ENCODE measurements at regions not wholly inside any gene's neighbourhood (a gene's known extent, or its start where the extent isn't known, plus 50 kb on each side); places are given as distances from the start of the nearest gene placed in this dataset.

GRCh38 chr10:117685431-117685830, 142.9 kb downstream of the EMX2 start:
- no peak for TF ChIP-seq CTCF (conservative IDR thresholded peaks at IDR 0.05)
- Mint-ChIP-seq H3K36me3 (no peaks in the 10 kb centered on the region), H3K4me1 (ENCODE audit: unreplicated experiment) (peaks cover 7% of the 10 kb centered on the region), H3K27me3 (peaks cover 38% of the 10 kb centered on the region), H3K4me3 (no peak overlapping the region), H3K27ac (no peak overlapping the region), H3K9me3 (no peaks in the 10 kb centered on the region)
- no peak for DNase-seq (ENCODE audit: extremely low spot score, unreplicated experiment)

- Mint-ChIP-seq H3K27me3 (peaks cover 41% of the 10 kb centered on the region), H3K4me3 (no peak overlapping the region)
These were observed 144.1 kb downstream of the EMX2 start for GRCh38 chr10:117686606-117687005.

GRCh38 chr10:117688358-117688757, 145.8 kb downstream of the EMX2 start:
- Mint-ChIP-seq H3K27ac (no peak overlapping the region), H3K4me1 (ENCODE audit: unreplicated experiment) (peaks cover 7% of the 10 kb centered on the region), H3K36me3 (no peaks in the 10 kb centered on the region), H3K4me3 (no peak overlapping the region), H3K27me3 (peaks cover 52% of the 10 kb centered on the region), H3K9me3 (peaks cover 7% of the 10 kb centered on the region)
- no peak for DNase-seq (ENCODE audit: extremely low spot score, unreplicated experiment)
- TF ChIP-seq CTCF (conservative IDR thresholded peaks at IDR 0.05): no peak

More at GRCh38 chr10:117686606-117687005, 144.1 kb downstream of the EMX2 start:
- DNase-seq (ENCODE audit: extremely low spot score, unreplicated experiment): no peak
- no peak for TF ChIP-seq CTCF (conservative IDR thresholded peaks at IDR 0.05)
- no peaks in the 10 kb centered on the region for H3K36me3 Mint-ChIP-seq
- no peaks in the 10 kb centered on the region for H3K9me3 Mint-ChIP-seq
- peaks cover 7% of the 10 kb centered on the region for H3K4me1 Mint-ChIP-seq (ENCODE audit: unreplicated experiment)
- H3K27ac Mint-ChIP-seq: no peak overlapping the region

GRCh38 chr10:117689566-117689965, 147.0 kb downstream of the EMX2 start:
- no peak for DNase-seq (ENCODE audit: extremely low spot score, unreplicated experiment)
- Mint-ChIP-seq H3K9me3 (peaks cover 7% of the 10 kb centered on the region), H3K27me3 (peaks cover 54% of the 10 kb centered on the region)

GRCh38 chr10:117690359-117690758, 147.8 kb downstream of the EMX2 start:
- Mint-ChIP-seq H3K4me3 (no peak overlapping the region), H3K36me3 (no peaks in the 10 kb centered on the region), H3K27ac (no peak overlapping the region), H3K9me3 (peaks cover 7% of the 10 kb centered on the region), H3K4me1 (ENCODE audit: unreplicated experiment) (peaks cover 7% of the 10 kb centered on the region), H3K27me3 (peaks cover 53% of the 10 kb centered on the region)
- no peak for DNase-seq (ENCODE audit: extremely low spot score, unreplicated experiment)
- no peak for TF ChIP-seq CTCF (conservative IDR thresholded peaks at IDR 0.05)

More at GRCh38 chr10:117689566-117689965, 147.0 kb downstream of the EMX2 start:
- Mint-ChIP-seq H3K4me1 (ENCODE audit: unreplicated experiment) (peaks cover 7% of the 10 kb centered on the region), H3K36me3 (no peaks in the 10 kb centered on the region), H3K27ac (no peak overlapping the region), H3K4me3 (no peak overlapping the region)
- TF ChIP-seq CTCF (conservative IDR thresholded peaks at IDR 0.05): no peak

- Mint-ChIP-seq H3K4me1 (ENCODE audit: unreplicated experiment) (peaks cover 7% of the 10 kb centered on the region), H3K27ac (no peak overlapping the region), H3K9me3 (peaks cover 7% of the 10 kb centered on the region), H3K4me3 (no peak overlapping the region), H3K36me3 (no peaks in the 10 kb centered on the region), H3K27me3 (peaks cover 28% of the 10 kb centered on the region)
- DNase-seq (ENCODE audit: extremely low spot score, unreplicated experiment): no peak
- no peak for TF ChIP-seq CTCF (conservative IDR thresholded peaks at IDR 0.05)
These were observed 151.6 kb downstream of the EMX2 start for GRCh38 chr10:117694190-117694589.

Data from type B pancreatic cell (in vitro differentiated cells).